SK-N-SH treated with all-trans-retinoic acid at 6 μM for 48 hours (cell line): ENCODE measurements at regions not wholly inside any gene's neighbourhood (a gene's known extent, or its start where the extent isn't known, plus 50 kb on each side); places are given as distances from the start of the nearest gene placed in this dataset.

Experiments used
- CSDC2 ChIP-seq: fragments of 250-450 bp; sonication (Bioruptor Pico); IDR thresholded peaks from 2 replicates; pipeline ENCODE4 v1.5.0; 2020; ENCODE audit warnings: mild to moderate bottlenecking, moderate library complexity
- ESRRG ChIP-seq: fragments of 250-450 bp; sonication (Bioruptor Pico); IDR thresholded peaks from 2 replicates; pipeline ENCODE4 v1.6.1; 2021; ENCODE audit warnings: mild to moderate bottlenecking
- ISL1 ChIP-seq: fragments of 250-450 bp; sonication (Bioruptor Pico); IDR thresholded peaks from 2 replicates; pipeline ENCODE4 v2.1.2; 2022; ENCODE audit warnings: mild to moderate bottlenecking, moderate library complexity
- OSR1 ChIP-seq: fragments of 250-450 bp; sonication (Bioruptor Pico); IDR thresholded peaks from 2 replicates; pipeline ENCODE4 v1.8.0; 2022; ENCODE audit warnings: moderate library complexity, mild to moderate bottlenecking, inconsistent platforms
- PPARA ChIP-seq: fragments of 250-450 bp; sonication (Bioruptor Pico); IDR thresholded peaks from 2 replicates; pipeline ENCODE4 v1.5.0; 2020; ENCODE audit warnings: mild to moderate bottlenecking, borderline replicate concordance
- RARB ChIP-seq: fragments of 250-450 bp; sonication (Bioruptor Pico); IDR thresholded peaks from 2 replicates; pipeline ENCODE4 v1.8.0; 2021; ENCODE audit warnings: mild to moderate bottlenecking, moderate library complexity
- TCF4 ChIP-seq: fragments of 250-450 bp; sonication (Bioruptor Pico); IDR thresholded peaks from 2 replicates; pipeline ENCODE4 v1.8.0; 2021; ENCODE audit warnings: mild to moderate bottlenecking, moderate library complexity, borderline replicate concordance
- ZC3H10 ChIP-seq: fragments of 250-450 bp; sonication (Bioruptor Pico); IDR thresholded peaks from 2 replicates; pipeline ENCODE4 v1.5.1; 2021; ENCODE audit warnings: mild to moderate bottlenecking, moderate library complexity
- ZFP3 ChIP-seq: fragments of 250-450 bp; sonication (Bioruptor Pico); IDR thresholded peaks from 2 replicates; pipeline ENCODE4 v1.5.0; 2020; ENCODE audit warnings: mild to moderate bottlenecking, moderate library complexity
- ZFP30 ChIP-seq: fragments of 450-650 bp; formaldehyde crosslinking; IDR thresholded peaks from 2 replicates; pipeline ENCODE4 v1.5.0; 2022; ENCODE audit warnings: mild to moderate bottlenecking, moderate library complexity
- TF ChIP-seq, protein P1 (sequence below): fragments of 250-450 bp; sonication (Bioruptor Pico); IDR thresholded peaks from 2 replicates; pipeline ENCODE4 v1.8.0; 2020; ENCODE audit warnings: mild to moderate bottlenecking, moderate library complexity, borderline replicate concordance
- TF ChIP-seq, protein P2 (sequence below): fragments of 250-450 bp; sonication (Bioruptor Pico); IDR thresholded peaks from 2 replicates; pipeline ENCODE4 v1.5.1; 2021; ENCODE audit warnings: mild to moderate bottlenecking, moderate library complexity
- TF ChIP-seq, protein P3 (sequence below): fragments of 250-450 bp; sonication (Bioruptor Pico); IDR thresholded peaks from 2 replicates; pipeline ENCODE4 v1.5.1; 2020; ENCODE audit warnings: low read depth, mild to moderate bottlenecking, moderate library complexity

DNA sequence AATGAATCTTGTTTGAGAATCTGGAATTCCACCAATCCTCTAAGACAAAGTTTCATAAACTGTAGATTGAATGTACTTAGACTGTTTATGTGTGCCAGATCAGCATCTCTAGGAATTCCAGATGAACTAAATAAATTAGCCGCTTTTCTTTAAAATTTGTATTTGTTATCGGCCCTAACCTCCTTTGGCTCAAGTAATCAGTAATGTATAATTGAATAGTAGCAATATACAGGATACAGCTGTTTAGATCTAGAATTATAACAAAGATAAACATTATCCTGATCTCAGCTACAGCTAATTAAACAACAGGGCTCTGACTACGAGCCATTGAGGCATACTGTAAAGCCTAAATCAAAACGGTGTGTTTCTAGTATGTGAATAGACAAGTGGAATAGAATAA, 120.3 kb downstream of the CYB561 start:
- TF ChIP-seq, protein P1, sequence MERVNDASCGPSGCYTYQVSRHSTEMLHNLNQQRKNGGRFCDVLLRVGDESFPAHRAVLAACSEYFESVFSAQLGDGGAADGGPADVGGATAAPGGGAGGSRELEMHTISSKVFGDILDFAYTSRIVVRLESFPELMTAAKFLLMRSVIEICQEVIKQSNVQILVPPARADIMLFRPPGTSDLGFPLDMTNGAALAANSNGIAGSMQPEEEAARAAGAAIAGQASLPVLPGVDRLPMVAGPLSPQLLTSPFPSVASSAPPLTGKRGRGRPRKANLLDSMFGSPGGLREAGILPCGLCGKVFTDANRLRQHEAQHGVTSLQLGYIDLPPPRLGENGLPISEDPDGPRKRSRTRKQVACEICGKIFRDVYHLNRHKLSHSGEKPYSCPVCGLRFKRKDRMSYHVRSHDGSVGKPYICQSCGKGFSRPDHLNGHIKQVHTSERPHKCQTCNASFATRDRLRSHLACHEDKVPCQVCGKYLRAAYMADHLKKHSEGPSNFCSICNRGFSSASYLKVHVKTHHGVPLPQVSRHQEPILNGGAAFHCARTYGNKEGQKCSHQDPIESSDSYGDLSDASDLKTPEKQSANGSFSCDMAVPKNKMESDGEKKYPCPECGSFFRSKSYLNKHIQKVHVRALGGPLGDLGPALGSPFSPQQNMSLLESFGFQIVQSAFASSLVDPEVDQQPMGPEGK (CRISPR knock-in tag): no peak
- TF ChIP-seq CSDC2 (CRISPR knock-in tag) (no peak), PPARA (CRISPR knock-in tag) (no peak), RARB (CRISPR knock-in tag) (no peak), ZC3H10 (CRISPR knock-in tag) (no peak), ISL1 (CRISPR knock-in tag) (no peak), ESRRG (CRISPR knock-in tag) (no peak), ZFP3 (CRISPR knock-in tag) (no peak), ZFP30 (CRISPR knock-in tag) (no peak), OSR1 (CRISPR knock-in tag) (no peak), TCF4 (CRISPR knock-in tag) (peak; percentile 72; the same call in 1 of the 2 replicates)
- TF ChIP-seq, protein P2, sequence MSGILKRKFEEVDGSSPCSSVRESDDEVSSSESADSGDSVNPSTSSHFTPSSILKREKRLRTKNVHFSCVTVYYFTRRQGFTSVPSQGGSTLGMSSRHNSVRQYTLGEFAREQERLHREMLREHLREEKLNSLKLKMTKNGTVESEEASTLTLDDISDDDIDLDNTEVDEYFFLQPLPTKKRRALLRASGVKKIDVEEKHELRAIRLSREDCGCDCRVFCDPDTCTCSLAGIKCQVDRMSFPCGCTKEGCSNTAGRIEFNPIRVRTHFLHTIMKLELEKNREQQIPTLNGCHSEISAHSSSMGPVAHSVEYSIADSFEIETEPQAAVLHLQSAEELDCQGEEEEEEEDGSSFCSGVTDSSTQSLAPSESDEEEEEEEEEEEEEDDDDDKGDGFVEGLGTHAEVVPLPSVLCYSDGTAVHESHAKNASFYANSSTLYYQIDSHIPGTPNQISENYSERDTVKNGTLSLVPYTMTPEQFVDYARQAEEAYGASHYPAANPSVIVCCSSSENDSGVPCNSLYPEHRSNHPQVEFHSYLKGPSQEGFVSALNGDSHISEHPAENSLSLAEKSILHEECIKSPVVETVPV (CRISPR knock-in tag): no peak
- TF ChIP-seq, protein P3, sequence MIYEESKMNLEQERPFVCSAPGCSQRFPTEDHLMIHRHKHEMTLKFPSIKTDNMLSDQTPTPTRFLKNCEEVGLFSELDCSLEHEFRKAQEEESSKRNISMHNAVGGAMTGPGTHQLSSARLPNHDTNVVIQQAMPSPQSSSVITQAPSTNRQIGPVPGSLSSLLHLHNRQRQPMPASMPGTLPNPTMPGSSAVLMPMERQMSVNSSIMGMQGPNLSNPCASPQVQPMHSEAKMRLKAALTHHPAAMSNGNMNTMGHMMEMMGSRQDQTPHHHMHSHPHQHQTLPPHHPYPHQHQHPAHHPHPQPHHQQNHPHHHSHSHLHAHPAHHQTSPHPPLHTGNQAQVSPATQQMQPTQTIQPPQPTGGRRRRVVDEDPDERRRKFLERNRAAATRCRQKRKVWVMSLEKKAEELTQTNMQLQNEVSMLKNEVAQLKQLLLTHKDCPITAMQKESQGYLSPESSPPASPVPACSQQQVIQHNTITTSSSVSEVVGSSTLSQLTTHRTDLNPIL (CRISPR knock-in tag): no peak
